HL-60 (cell line): ENCODE measurements at regions not wholly inside any gene's neighbourhood (a gene's known extent, or its start where the extent isn't known, plus 50 kb on each side); places are given as distances from the start of the nearest gene placed in this dataset.

Source experiments
- GABPA ChIP-seq: IDR thresholded peaks from 2 replicates; pipeline ENCODE4 v1.6.1; 2012; ENCODE audit warnings: low read depth
- POLR2AphosphoS5 ChIP-seq: IDR thresholded peaks from 2 replicates; pipeline ENCODE4 v1.6.1; 2012; ENCODE audit warnings: low read depth
- TF ChIP-seq, protein P1 (sequence below): IDR thresholded peaks from one replicate; pipeline ENCODE4 v1.5.1; 2011; ENCODE audit warnings: low read length, control low read depth, inconsistent platforms; ENCODE audit not compliant: insufficient read depth
- TF ChIP-seq, protein P2 (sequence below): IDR thresholded peaks from 2 replicates; pipeline ENCODE4 v1.6.1; 2012; ENCODE audit warnings: low read depth; ENCODE audit not compliant: insufficient replicate concordance

DNA sequence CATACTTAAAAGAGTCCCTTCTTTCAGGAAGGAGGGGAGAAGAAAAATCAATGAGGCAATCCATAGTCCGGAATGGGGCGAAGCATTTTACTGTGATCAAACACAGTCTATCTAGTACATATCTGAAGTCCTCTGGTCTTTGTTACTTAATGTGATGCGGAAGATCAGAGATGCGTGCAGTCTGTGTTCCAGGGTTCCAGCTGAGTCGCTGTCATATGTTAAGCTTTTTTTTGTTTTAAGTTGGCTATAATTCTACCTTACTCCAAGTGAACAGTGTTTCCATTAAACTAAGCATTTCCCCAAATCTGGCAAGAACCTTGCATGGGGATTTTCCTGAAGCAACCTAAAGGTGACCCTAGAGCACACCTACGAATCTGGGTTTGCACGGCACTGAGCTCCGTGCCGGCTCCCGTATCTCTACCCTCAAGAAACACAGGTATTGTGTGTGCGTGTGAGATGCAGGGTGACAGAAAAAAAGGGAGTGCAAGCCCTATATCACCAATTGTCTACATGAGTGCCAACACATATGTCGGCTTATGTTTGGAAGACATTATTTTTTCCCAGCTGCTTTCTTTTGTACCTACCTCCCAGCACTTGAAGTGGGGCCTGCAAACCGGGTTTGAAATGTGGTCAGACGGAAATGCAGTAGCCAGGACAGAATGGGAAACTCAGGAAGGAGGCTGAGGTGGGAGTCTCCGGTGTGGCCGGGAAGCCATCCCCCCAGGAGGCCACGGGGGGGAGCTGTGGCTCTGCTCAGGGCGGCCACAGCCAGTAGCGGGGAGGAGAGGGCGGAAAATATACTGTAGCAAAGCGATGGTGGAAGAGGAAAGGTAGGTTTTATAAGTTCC lies 435.8 kb upstream of the MGMT start:
- TF ChIP-seq, protein P1, sequence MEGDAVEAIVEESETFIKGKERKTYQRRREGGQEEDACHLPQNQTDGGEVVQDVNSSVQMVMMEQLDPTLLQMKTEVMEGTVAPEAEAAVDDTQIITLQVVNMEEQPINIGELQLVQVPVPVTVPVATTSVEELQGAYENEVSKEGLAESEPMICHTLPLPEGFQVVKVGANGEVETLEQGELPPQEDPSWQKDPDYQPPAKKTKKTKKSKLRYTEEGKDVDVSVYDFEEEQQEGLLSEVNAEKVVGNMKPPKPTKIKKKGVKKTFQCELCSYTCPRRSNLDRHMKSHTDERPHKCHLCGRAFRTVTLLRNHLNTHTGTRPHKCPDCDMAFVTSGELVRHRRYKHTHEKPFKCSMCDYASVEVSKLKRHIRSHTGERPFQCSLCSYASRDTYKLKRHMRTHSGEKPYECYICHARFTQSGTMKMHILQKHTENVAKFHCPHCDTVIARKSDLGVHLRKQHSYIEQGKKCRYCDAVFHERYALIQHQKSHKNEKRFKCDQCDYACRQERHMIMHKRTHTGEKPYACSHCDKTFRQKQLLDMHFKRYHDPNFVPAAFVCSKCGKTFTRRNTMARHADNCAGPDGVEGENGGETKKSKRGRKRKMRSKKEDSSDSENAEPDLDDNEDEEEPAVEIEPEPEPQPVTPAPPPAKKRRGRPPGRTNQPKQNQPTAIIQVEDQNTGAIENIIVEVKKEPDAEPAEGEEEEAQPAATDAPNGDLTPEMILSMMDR = peak; percentile 58
- TF ChIP-seq GABPA = no peak
- TF ChIP-seq, protein P2, sequence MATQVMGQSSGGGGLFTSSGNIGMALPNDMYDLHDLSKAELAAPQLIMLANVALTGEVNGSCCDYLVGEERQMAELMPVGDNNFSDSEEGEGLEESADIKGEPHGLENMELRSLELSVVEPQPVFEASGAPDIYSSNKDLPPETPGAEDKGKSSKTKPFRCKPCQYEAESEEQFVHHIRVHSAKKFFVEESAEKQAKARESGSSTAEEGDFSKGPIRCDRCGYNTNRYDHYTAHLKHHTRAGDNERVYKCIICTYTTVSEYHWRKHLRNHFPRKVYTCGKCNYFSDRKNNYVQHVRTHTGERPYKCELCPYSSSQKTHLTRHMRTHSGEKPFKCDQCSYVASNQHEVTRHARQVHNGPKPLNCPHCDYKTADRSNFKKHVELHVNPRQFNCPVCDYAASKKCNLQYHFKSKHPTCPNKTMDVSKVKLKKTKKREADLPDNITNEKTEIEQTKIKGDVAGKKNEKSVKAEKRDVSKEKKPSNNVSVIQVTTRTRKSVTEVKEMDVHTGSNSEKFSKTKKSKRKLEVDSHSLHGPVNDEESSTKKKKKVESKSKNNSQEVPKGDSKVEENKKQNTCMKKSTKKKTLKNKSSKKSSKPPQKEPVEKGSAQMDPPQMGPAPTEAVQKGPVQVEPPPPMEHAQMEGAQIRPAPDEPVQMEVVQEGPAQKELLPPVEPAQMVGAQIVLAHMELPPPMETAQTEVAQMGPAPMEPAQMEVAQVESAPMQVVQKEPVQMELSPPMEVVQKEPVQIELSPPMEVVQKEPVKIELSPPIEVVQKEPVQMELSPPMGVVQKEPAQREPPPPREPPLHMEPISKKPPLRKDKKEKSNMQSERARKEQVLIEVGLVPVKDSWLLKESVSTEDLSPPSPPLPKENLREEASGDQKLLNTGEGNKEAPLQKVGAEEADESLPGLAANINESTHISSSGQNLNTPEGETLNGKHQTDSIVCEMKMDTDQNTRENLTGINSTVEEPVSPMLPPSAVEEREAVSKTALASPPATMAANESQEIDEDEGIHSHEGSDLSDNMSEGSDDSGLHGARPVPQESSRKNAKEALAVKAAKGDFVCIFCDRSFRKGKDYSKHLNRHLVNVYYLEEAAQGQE = no peak
- TF ChIP-seq POLR2AphosphoS5 = no peak
